MM.1S (cell line): ENCODE measurements at regions not wholly inside any gene's neighbourhood (a gene's known extent, or its start where the extent isn't known, plus 50 kb on each side); places are given as distances from the start of the nearest gene placed in this dataset.

Source experiments
- DNase-seq: peaks from one replicate; pipeline ENCODE4 v3.0.0-alpha.2; 2015
- H2AFZ ChIP-seq: fragments of 300-600 bp; sonication (generic); 2 replicates; pipeline ENCODE4 v1.6.0; 2016; ENCODE audit warnings: antibody characterized with exemption, low read length
- H3F3A ChIP-seq: fragments of 300-600 bp; sonication (generic); 2 replicates; pipeline ENCODE4 v1.6.1; 2016; ENCODE audit warnings: mild to moderate bottlenecking, antibody characterized with exemption, low read length, moderate library complexity, mixed read lengths; ENCODE audit not compliant: insufficient read depth
- H3K27ac ChIP-seq: fragments of 300-600 bp; sonication (generic); 2 replicates; pipeline ENCODE4 v1.5.1; 2016; ENCODE audit warnings: mild to moderate bottlenecking, low read length
- H3K27me3 ChIP-seq: fragments of 300-600 bp; sonication (generic); replicated peaks from 2 replicates; pipeline ENCODE4 v1.6.0; 2016; ENCODE audit warnings: low read length; ENCODE audit not compliant: insufficient read depth
- H3K36me3 ChIP-seq: fragments of 300-600 bp; sonication (generic); replicated peaks from 2 replicates; pipeline ENCODE4 v1.6.1; 2016; ENCODE audit warnings: mild to moderate bottlenecking, low read length, mixed read lengths; ENCODE audit not compliant: insufficient read depth
- H3K4me1 ChIP-seq: fragments of 300-600 bp; sonication (generic); 2 replicates; pipeline ENCODE4 v1.6.1; 2016; ENCODE audit warnings: low read length, mixed read lengths
- H3K4me2 ChIP-seq: fragments of 300-600 bp; sonication (generic); 2 replicates; pipeline ENCODE4 v1.6.0; 2016; ENCODE audit warnings: low read depth, low read length
- H3K4me3 ChIP-seq: fragments of 300-600 bp; sonication (generic); 2 replicates; pipeline ENCODE4 v1.5.1; 2016; ENCODE audit warnings: low read length, mixed read lengths
- H3K79me2 ChIP-seq: fragments of 300-600 bp; sonication (generic); 2 replicates; pipeline ENCODE4 v1.6.1; 2016; ENCODE audit warnings: mixed run types, low read length, mixed read lengths
- H3K9ac ChIP-seq: fragments of 300-600 bp; sonication (generic); 2 replicates; pipeline ENCODE4 v1.6.1; 2016; ENCODE audit warnings: low read length, mixed read lengths
- H3K9me2 ChIP-seq: fragments of 300-600 bp; sonication (generic); replicated peaks from 2 replicates; pipeline ENCODE4 v1.6.1; 2016; ENCODE audit warnings: mild to moderate bottlenecking, low read length, mixed read lengths; ENCODE audit not compliant: insufficient read depth
- H3K9me3 ChIP-seq: fragments of 300-600 bp; sonication (generic); replicated peaks from 2 replicates; pipeline ENCODE4 v1.6.1; 2016; ENCODE audit warnings: mild to moderate bottlenecking, low read length, mixed read lengths; ENCODE audit not compliant: insufficient read depth
- H4K20me1 ChIP-seq: fragments of 300-600 bp; sonication (generic); 2 replicates; pipeline ENCODE4 v1.6.1; 2016; ENCODE audit warnings: mild to moderate bottlenecking, low read length, moderate library complexity, mixed read lengths; ENCODE audit not compliant: insufficient read depth
- EZH2 ChIP-seq: fragments of 300-600 bp; sonication (generic); optimal IDR thresholded peaks from 2 replicates; pipeline ENCODE3; 2017; ENCODE audit warnings: low read depth, mild to moderate bottlenecking, antibody characterized with exemption, low read length, mixed read lengths
- EZH2phosphoT487 ChIP-seq: fragments of 300-600 bp; sonication (generic); IDR thresholded peaks from 2 replicates; pipeline ENCODE4 v1.6.1; 2018; ENCODE audit warnings: antibody characterized with exemption, low read length
- TF ChIP-seq, protein P1 (sequence below): fragments of 300-600 bp; sonication (generic); IDR thresholded peaks from 2 replicates; pipeline ENCODE4 v1.5.1; 2016; ENCODE audit warnings: antibody characterized with exemption, low read length, mixed read lengths

DNA sequence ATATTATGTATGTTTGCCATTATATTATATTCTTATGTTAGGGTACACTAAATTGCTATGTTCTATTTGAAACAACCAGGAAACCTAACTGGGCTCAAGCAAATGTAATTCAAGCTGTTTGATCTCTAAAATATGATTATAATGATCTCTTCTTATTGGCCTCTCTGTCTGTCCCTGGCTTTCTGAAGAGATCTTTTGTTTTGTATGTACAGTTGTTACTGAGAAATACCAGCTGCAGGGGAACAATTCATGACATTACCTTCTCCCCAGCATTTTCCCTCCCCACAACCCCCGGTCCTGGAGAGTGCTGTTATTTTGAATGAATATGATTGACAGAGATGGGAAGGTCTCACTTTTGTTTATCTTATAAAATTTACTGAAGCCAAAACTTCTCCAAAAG lies 54.8 kb upstream of the CD28 start:
- DNase-seq = no peak
- Histone ChIP-seq H2AFZ (peak overlapping the region; percentile 36), H4K20me1 (no peaks in the 10 kb centered on the region), H3K9ac (0 out of 2 replicates have a peak overlapping the region, but pooled peaks have one; percentile 2), H3K79me2 (no peaks in the 10 kb centered on the region), H3K36me3 (no peaks in the 10 kb centered on the region), H3K4me3 (no peak overlapping the region), H3K27ac (peak overlapping the region; percentile 15; the same call in 1 of the 2 replicates), H3F3A (no peaks in the 10 kb centered on the region), H3K9me2 (no peaks in the 10 kb centered on the region), H3K9me3 (no peaks in the 10 kb centered on the region), H3K4me2 (no peak overlapping the region), H3K4me1 (peaks cover 26% of the 10 kb centered on the region), H3K27me3 (no peaks in the 10 kb centered on the region)
- no peak for TF ChIP-seq EZH2
- TF ChIP-seq, protein P1, sequence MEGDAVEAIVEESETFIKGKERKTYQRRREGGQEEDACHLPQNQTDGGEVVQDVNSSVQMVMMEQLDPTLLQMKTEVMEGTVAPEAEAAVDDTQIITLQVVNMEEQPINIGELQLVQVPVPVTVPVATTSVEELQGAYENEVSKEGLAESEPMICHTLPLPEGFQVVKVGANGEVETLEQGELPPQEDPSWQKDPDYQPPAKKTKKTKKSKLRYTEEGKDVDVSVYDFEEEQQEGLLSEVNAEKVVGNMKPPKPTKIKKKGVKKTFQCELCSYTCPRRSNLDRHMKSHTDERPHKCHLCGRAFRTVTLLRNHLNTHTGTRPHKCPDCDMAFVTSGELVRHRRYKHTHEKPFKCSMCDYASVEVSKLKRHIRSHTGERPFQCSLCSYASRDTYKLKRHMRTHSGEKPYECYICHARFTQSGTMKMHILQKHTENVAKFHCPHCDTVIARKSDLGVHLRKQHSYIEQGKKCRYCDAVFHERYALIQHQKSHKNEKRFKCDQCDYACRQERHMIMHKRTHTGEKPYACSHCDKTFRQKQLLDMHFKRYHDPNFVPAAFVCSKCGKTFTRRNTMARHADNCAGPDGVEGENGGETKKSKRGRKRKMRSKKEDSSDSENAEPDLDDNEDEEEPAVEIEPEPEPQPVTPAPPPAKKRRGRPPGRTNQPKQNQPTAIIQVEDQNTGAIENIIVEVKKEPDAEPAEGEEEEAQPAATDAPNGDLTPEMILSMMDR = no peak
- TF ChIP-seq EZH2phosphoT487 = no peak

DNA sequence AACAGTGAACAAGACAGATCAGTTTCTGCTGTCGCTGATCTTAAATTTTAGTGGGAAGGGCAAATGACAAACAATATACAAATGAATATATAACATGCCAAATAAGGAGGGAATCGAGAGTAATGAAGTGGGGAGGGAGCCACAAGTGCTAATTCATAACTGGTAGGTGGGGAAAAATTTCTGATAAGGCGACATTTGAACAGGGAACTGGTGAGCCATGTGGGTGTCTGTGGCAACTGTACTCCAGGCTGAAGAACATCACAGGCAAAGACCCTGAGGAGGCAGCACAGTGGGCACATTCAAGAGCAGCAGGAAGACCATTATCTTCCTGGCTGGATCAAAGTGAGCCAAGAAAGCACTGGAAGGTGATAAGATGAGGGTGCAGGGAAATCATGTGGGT lies 51.6 kb upstream of the CD28 start:
- Histone ChIP-seq H3K9me2 (no peaks in the 10 kb centered on the region), H2AFZ (no peak overlapping the region), H4K20me1 (no peaks in the 10 kb centered on the region), H3K27ac (no peak overlapping the region), H3K27me3 (no peaks in the 10 kb centered on the region), H3K9me3 (no peaks in the 10 kb centered on the region), H3K4me1 (peaks cover 29% of the 10 kb centered on the region), H3K9ac (no peak overlapping the region), H3F3A (0 out of 2 replicates have a peak, but pooled peaks cover 6% of the 10 kb centered on the region), H3K4me3 (no peak overlapping the region), H3K4me2 (no peak overlapping the region), H3K36me3 (no peaks in the 10 kb centered on the region), H3K79me2 (no peaks in the 10 kb centered on the region)
- no peak for TF ChIP-seq EZH2
- TF ChIP-seq, protein P1 = no peak
- TF ChIP-seq EZH2phosphoT487 = no peak
- no peak for DNase-seq

DNA sequence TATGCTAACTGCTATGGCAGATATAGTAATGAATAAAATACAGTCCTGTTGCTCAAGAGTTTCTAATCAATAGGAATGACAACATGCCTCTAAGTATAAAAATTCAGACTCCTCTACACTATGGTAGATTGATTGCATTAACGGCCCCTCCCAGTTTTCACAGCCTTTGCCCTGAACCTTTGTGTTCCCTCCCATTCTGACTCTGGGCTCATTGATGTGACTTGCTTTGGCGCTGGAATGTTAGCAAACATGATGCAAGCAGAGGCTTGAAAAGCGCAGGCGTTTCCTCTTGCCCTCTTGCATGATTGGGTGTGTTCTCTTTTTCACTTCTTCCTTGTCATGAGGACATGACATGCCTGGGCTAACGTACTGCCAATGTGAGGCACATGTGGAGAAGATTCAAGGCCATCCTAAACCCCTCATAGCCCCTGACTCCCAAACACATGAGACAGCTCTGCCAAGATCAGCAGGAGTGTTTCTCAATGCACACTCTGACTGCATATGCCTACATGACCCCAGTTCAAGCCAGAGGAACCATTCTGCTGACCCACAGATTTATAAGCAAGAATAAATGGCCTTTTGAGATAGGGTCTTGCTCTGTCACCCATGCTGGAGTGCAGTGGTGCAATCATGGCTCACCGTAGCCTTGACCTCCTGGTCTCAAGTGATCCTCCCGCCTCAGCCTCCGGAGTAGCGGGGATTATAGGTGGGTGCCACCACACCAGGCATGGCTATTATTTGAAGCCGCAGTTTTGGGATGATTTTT lies 49.7 kb upstream of the CD28 start:
- Histone ChIP-seq H3K9me2 (no peaks in the 10 kb centered on the region), H3K4me2 (no peak overlapping the region), H3K27ac (no peak overlapping the region), H3F3A (0 out of 2 replicates have a peak, but pooled peaks cover 6% of the 10 kb centered on the region), H4K20me1 (no peaks in the 10 kb centered on the region), H3K36me3 (no peaks in the 10 kb centered on the region), H3K79me2 (no peaks in the 10 kb centered on the region), H3K9ac (no peak overlapping the region), H3K4me1 (peaks cover 32% of the 10 kb centered on the region), H3K27me3 (no peaks in the 10 kb centered on the region), H2AFZ (no peak overlapping the region), H3K9me3 (no peaks in the 10 kb centered on the region), H3K4me3 (no peak overlapping the region)
- TF ChIP-seq, protein P1 = no peak
- no peak for TF ChIP-seq EZH2
- no peak for TF ChIP-seq EZH2phosphoT487
- no peak for DNase-seq
